ENCODE measurements at regions not wholly inside any gene's neighbourhood (a gene's known extent, or its start where the extent isn't known, plus 50 kb on each side); places are given as distances from the start of the nearest gene placed in this dataset.

GRCh38 chr4:31667686-31668085 is 947.5 kb downstream of the PCDH7 start:
- no peaks in the 10 kb centered on the region for H3K36me3 ChIP-seq (ENCODE audit: control insufficient read depth in 1 of 2, insufficient read depth in 2 of 2, low read length in 2 of 2)
- no peak overlapping the region for H3K4me3 ChIP-seq (ENCODE audit: low read depth in 1 of 2, low read length in 2 of 2)
- no peaks in the 10 kb centered on the region for H3K9me3 ChIP-seq (ENCODE audit: control insufficient read depth in 1 of 2, low read length in 2 of 2)
- H3K27ac ChIP-seq (ENCODE audit: low read length), result no peak overlapping the region
- no peaks in the 10 kb centered on the region for H3K27me3 ChIP-seq (ENCODE audit: low read depth, low read length)
- no peaks in the 10 kb centered on the region for H3K4me1 ChIP-seq (ENCODE audit: control insufficient read depth in 1 of 2, insufficient read depth in 2 of 2, low read length in 2 of 2)

GRCh38 chr4:31674313-31674947 is 954.3 kb downstream of the PCDH7 start:
- no peak overlapping the region for H3K4me3 ChIP-seq (ENCODE audit: low read depth in 1 of 2, low read length in 2 of 2)
- no peaks in the 10 kb centered on the region for H3K9me3 ChIP-seq (ENCODE audit: control insufficient read depth in 1 of 2, low read length in 2 of 2)
- H3K27me3 ChIP-seq (ENCODE audit: low read depth, low read length), result no peaks in the 10 kb centered on the region
- H3K4me1 ChIP-seq (ENCODE audit: control insufficient read depth in 1 of 2, insufficient read depth in 2 of 2, low read length in 2 of 2), result no peaks in the 10 kb centered on the region
- H3K36me3 ChIP-seq (ENCODE audit: control insufficient read depth in 1 of 2, insufficient read depth in 2 of 2, low read length in 2 of 2), result no peaks in the 10 kb centered on the region
- no peak overlapping the region for H3K27ac ChIP-seq (ENCODE audit: low read length)

GRCh38 chr4:31678356-31678755 is 958.2 kb downstream of the PCDH7 start:
- no peak overlapping the region for H3K27ac ChIP-seq (ENCODE audit: low read length)
- no peaks in the 10 kb centered on the region for H3K4me1 ChIP-seq (ENCODE audit: control insufficient read depth in 1 of 2, insufficient read depth in 2 of 2, low read length in 2 of 2)

GRCh38 chr4:31682796-31683195 is 962.6 kb downstream of the PCDH7 start:
- H3K27me3 ChIP-seq (ENCODE audit: low read depth, low read length), result no peaks in the 10 kb centered on the region
- no peak overlapping the region for H3K4me3 ChIP-seq (ENCODE audit: low read depth in 1 of 2, low read length in 2 of 2)
- no peaks in the 10 kb centered on the region for H3K9me3 ChIP-seq (ENCODE audit: control insufficient read depth in 1 of 2, low read length in 2 of 2)
- H3K27ac ChIP-seq (ENCODE audit: low read length), result no peak overlapping the region
- no peaks in the 10 kb centered on the region for H3K4me1 ChIP-seq (ENCODE audit: control insufficient read depth in 1 of 2, insufficient read depth in 2 of 2, low read length in 2 of 2)
- H3K36me3 ChIP-seq (ENCODE audit: control insufficient read depth in 1 of 2, insufficient read depth in 2 of 2, low read length in 2 of 2), result no peaks in the 10 kb centered on the region

More at GRCh38 chr4:31678356-31678755, 958.2 kb downstream of the PCDH7 start:
- Histone ChIP-seq H3K36me3 (ENCODE audit: control insufficient read depth in 1 of 2, insufficient read depth in 2 of 2, low read length in 2 of 2) (no peaks in the 10 kb centered on the region), H3K27me3 (ENCODE audit: low read depth, low read length) (no peaks in the 10 kb centered on the region), H3K4me3 (ENCODE audit: low read depth in 1 of 2, low read length in 2 of 2) (no peak overlapping the region), H3K9me3 (ENCODE audit: control insufficient read depth in 1 of 2, low read length in 2 of 2) (no peaks in the 10 kb centered on the region)

- Histone ChIP-seq H3K4me1 (ENCODE audit: control insufficient read depth in 1 of 2, insufficient read depth in 2 of 2, low read length in 2 of 2) (no peaks in the 10 kb centered on the region), H3K27ac (ENCODE audit: low read length) (no peak overlapping the region), H3K36me3 (ENCODE audit: control insufficient read depth in 1 of 2, insufficient read depth in 2 of 2, low read length in 2 of 2) (no peaks in the 10 kb centered on the region), H3K27me3 (ENCODE audit: low read depth, low read length) (no peaks in the 10 kb centered on the region), H3K9me3 (ENCODE audit: control insufficient read depth in 1 of 2, low read length in 2 of 2) (no peaks in the 10 kb centered on the region), H3K4me3 (ENCODE audit: low read depth in 1 of 2, low read length in 2 of 2) (no peak overlapping the region)
Observed at GRCh38 chr4:31687717-31688342, 967.7 kb downstream of the PCDH7 start.

GRCh38 chr4:31692399-31692940 is 972.3 kb downstream of the PCDH7 start:
- Histone ChIP-seq H3K27ac (ENCODE audit: low read length) (no peak overlapping the region), H3K36me3 (ENCODE audit: control insufficient read depth in 1 of 2, insufficient read depth in 2 of 2, low read length in 2 of 2) (no peaks in the 10 kb centered on the region), H3K4me3 (ENCODE audit: low read depth in 1 of 2, low read length in 2 of 2) (no peak overlapping the region)

GRCh38 chr4:31701256-31701655 is 981.1 kb downstream of the PCDH7 start:
- no peak overlapping the region for H3K4me3 ChIP-seq (ENCODE audit: low read depth in 1 of 2, low read length in 2 of 2)

More at GRCh38 chr4:31692399-31692940, 972.3 kb downstream of the PCDH7 start:
- Histone ChIP-seq H3K4me1 (ENCODE audit: control insufficient read depth in 1 of 2, insufficient read depth in 2 of 2, low read length in 2 of 2) (no peaks in the 10 kb centered on the region), H3K9me3 (ENCODE audit: control insufficient read depth in 1 of 2, low read length in 2 of 2) (no peaks in the 10 kb centered on the region), H3K27me3 (ENCODE audit: low read depth, low read length) (no peaks in the 10 kb centered on the region)

GRCh38 chr4:31702326-31702725 is 982.2 kb downstream of the PCDH7 start:
- Histone ChIP-seq H3K27me3 (ENCODE audit: low read depth, low read length) (no peaks in the 10 kb centered on the region), H3K4me3 (ENCODE audit: low read depth in 1 of 2, low read length in 2 of 2) (no peak overlapping the region), H3K4me1 (ENCODE audit: control insufficient read depth in 1 of 2, insufficient read depth in 2 of 2, low read length in 2 of 2) (no peaks in the 10 kb centered on the region)

More at GRCh38 chr4:31701256-31701655, 981.1 kb downstream of the PCDH7 start:
- Histone ChIP-seq H3K27me3 (ENCODE audit: low read depth, low read length) (no peaks in the 10 kb centered on the region), H3K4me1 (ENCODE audit: control insufficient read depth in 1 of 2, insufficient read depth in 2 of 2, low read length in 2 of 2) (no peaks in the 10 kb centered on the region), H3K36me3 (ENCODE audit: control insufficient read depth in 1 of 2, insufficient read depth in 2 of 2, low read length in 2 of 2) (no peaks in the 10 kb centered on the region), H3K9me3 (ENCODE audit: control insufficient read depth in 1 of 2, low read length in 2 of 2) (no peaks in the 10 kb centered on the region), H3K27ac (ENCODE audit: low read length) (no peak overlapping the region)

GRCh38 chr4:31714238-31714637 is 994.1 kb downstream of the PCDH7 start:
- H3K27ac ChIP-seq (ENCODE audit: low read length), result no peak overlapping the region
- no peaks in the 10 kb centered on the region for H3K9me3 ChIP-seq (ENCODE audit: control insufficient read depth in 1 of 2, low read length in 2 of 2)
- no peaks in the 10 kb centered on the region for H3K4me1 ChIP-seq (ENCODE audit: control insufficient read depth in 1 of 2, insufficient read depth in 2 of 2, low read length in 2 of 2)
- no peaks in the 10 kb centered on the region for H3K36me3 ChIP-seq (ENCODE audit: control insufficient read depth in 1 of 2, insufficient read depth in 2 of 2, low read length in 2 of 2)
- H3K27me3 ChIP-seq (ENCODE audit: low read depth, low read length), result no peaks in the 10 kb centered on the region
- H3K4me3 ChIP-seq (ENCODE audit: low read depth in 1 of 2, low read length in 2 of 2), result no peak overlapping the region

More at GRCh38 chr4:31702326-31702725, 982.2 kb downstream of the PCDH7 start:
- Histone ChIP-seq H3K27ac (ENCODE audit: low read length) (no peak overlapping the region), H3K9me3 (ENCODE audit: control insufficient read depth in 1 of 2, low read length in 2 of 2) (no peaks in the 10 kb centered on the region), H3K36me3 (ENCODE audit: control insufficient read depth in 1 of 2, insufficient read depth in 2 of 2, low read length in 2 of 2) (no peaks in the 10 kb centered on the region)

- Histone ChIP-seq H3K4me3 (ENCODE audit: low read depth in 1 of 2, low read length in 2 of 2) (no peak overlapping the region), H3K9me3 (ENCODE audit: control insufficient read depth in 1 of 2, low read length in 2 of 2) (no peaks in the 10 kb centered on the region), H3K4me1 (ENCODE audit: control insufficient read depth in 1 of 2, insufficient read depth in 2 of 2, low read length in 2 of 2) (no peaks in the 10 kb centered on the region), H3K27me3 (ENCODE audit: low read depth, low read length) (no peaks in the 10 kb centered on the region), H3K27ac (ENCODE audit: low read length) (no peak overlapping the region), H3K36me3 (ENCODE audit: control insufficient read depth in 1 of 2, insufficient read depth in 2 of 2, low read length in 2 of 2) (no peaks in the 10 kb centered on the region)
Observed at GRCh38 chr4:31715302-31715701, 995.1 kb downstream of the PCDH7 start.

- no peaks in the 10 kb centered on the region for H3K36me3 ChIP-seq (ENCODE audit: control insufficient read depth in 1 of 2, insufficient read depth in 2 of 2, low read length in 2 of 2)
- H3K4me3 ChIP-seq (ENCODE audit: low read depth in 1 of 2, low read length in 2 of 2), result no peak overlapping the region
- H3K4me1 ChIP-seq (ENCODE audit: control insufficient read depth in 1 of 2, insufficient read depth in 2 of 2, low read length in 2 of 2), result no peaks in the 10 kb centered on the region
- no peak overlapping the region for H3K27ac ChIP-seq (ENCODE audit: low read length)
- no peaks in the 10 kb centered on the region for H3K9me3 ChIP-seq (ENCODE audit: control insufficient read depth in 1 of 2, low read length in 2 of 2)
- H3K27me3 ChIP-seq (ENCODE audit: low read depth, low read length), result no peaks in the 10 kb centered on the region
Observed at GRCh38 chr4:31727030-31727429, 1006.9 kb downstream of the PCDH7 start.
